Activated T-cell treated with anti-CD3 and anti-CD28 coated beads for 48 hours (primary cell): ENCODE measurements at regions not wholly inside any gene's neighbourhood (a gene's known extent, or its start where the extent isn't known, plus 50 kb on each side); places are given as distances from the start of the nearest gene placed in this dataset.

Experiments used
- DNase-seq: peaks from one replicate; pipeline ENCODE4 v3.0.0-alpha.2; 2020; ENCODE audit warnings: low read depth

DNA sequence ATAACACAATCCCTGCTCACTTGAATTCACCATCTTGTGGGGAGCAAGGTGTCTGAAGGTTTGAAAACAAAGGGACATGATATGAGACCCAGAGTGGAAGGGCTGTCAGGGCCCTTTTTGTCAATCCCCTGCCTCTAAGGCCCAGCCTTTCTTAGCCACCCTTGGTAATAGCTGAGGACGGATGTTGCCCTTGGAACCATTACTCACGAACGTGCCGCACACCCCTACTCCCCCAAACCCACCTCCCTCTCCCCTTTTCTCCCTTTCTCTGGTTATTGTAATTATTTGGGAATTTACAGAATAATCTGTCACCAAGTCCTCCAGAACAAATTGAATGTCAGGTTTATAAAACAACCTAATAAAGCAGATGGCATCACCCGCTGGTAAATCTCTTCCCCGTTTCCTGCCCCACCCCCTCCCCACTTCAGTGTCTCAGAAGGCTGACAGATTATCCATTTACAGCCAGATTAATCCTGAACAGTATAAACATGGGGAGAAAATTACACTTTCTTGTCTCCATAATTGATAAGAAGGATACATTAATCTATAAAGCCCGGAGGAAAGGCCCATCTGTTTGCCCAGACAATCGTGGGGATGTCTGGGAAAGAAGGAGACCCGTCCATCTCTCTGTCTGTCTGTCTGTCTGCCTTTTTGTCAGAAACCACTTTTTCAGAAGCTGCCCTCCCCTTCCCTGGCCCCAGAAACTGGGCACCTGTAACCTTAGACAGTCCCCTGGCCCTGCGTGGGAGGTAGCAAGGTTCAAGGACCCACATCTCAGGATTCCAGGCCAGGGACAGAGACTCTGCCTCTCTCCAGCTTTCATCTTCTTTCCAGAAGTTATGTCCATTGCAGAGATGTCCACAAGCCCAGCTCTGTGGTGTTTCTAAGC lies 60.6 kb upstream of the CD34 start:
- no peak for DNase-seq

DNA sequence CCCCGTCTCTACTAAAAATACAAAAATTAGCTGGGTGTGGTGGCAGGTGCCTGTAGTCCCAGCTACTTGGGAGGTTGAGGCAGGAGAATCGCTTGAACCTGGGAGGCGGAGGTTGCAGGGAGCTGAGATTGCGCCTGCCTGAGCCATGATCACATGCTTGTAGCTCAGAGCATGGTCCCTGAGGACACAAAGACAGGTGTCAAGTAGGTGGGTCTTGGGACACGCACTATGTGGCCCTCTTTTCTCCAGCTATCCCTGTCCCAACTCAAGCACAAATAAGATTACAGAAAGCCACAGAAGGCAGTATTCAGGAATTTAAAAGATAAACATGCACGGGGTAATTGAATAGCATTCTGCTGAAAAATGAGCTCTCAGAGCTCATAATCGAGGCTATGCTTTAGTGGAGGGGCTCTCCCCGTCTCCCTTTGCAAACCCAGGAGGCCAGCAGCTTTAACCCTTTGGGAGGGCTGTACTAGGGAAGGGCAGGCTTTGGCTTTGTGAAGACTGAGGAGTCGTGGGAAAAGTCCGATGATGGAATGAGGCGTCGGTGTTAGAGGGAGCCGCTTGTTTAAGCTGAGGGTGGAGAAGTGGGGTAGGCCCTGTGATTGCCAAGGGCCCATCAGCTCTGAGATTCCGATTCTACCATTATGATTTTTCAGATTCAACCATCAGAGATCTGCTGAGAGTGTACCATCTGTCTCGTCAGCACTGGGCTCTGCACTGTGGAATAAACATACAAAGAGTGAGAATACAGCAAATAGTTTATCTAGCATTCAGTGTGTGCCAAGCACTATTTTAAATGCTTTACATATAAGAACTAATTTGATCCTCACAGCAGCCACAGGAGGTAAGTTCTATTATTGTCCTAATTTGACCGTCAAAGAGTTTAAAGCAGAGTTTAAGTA lies 59.7 kb upstream of the CD34 start:
- DNase-seq, result no peak

DNA sequence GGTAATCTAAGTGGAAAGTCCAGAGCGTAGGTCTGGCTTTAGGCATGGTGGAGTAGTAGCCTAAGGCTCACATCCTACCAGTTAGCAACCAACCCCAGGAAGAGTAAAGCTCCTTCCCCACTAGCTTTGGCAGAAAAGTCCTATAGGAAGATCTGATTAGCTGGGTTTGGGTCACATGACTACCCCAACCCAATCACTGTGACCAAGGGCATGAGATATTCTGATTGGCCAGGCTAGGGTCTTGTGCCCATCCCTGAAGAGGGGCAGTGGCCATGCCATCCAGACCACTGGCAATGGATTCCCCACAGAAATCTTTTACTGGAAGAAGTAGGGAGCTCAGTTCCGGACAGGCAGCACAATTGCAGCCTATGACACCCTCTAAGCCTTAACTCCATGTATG lies 58.6 kb upstream of the CD34 start:
- DNase-seq, result no peak

DNA sequence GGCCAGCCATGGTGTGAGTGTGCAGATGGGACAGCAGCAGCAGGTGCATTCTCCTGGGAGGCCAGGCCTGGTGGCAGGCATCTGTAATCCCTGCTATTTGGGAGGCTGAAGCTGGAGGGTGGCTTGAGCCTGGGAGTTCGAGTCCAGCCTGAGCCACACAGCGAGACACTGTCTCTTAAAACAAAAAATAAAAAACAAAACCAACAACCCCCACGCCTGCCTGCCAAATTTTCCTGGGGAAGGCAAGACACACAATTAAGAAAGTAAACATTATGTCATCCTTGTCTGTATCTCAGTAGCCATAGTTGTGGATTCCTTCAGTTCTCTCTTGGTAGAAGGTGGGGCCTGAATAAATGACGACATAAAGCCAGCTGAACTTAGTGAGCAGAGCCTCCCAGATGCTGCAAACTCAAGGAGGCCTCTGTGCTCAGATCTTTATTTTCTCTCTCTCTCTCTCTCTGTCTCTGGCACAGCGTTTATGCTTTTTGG lies 57.6 kb upstream of the CD34 start:
- DNase-seq, result no peak

DNA sequence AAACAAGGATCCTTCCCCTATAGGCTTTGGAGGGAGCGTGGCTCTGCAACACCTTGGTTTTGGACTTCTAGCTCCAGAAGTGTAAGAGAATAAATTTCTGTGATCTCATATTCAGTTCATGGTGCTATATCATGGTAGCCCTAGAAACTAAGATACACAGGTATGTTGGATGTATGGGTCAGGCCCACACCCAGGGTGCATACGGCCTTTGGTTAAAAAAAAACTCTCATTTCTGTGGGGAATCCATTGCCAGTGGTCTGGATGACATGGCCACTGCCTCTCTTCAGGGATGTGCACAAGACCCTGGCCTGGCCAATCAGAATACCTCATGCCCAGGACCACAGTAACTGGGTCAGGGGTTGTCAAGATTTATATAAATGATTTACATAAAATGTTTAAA lies 56.8 kb upstream of the CD34 start:
- DNase-seq, result no peak

DNA sequence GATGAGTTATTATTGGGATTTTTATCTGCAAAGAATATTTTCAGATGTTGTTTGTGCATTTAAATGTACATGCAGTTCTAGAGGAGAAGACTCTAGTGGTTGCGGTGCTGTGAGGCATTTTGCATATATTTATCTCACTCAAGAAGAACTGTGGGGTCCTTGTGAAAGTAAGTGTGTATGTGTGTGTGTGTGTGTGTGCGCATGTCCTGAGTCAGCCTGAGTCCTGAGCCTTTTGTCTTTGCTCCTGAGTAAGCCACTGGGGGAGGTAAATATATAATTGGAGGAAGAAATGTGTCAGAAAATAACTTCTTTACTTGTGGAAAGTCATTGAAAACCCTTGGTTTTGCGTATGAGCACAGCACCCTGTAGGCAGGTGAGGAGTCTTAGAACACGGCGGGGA lies 55.6 kb upstream of the CD34 start:
- no peak for DNase-seq

DNA sequence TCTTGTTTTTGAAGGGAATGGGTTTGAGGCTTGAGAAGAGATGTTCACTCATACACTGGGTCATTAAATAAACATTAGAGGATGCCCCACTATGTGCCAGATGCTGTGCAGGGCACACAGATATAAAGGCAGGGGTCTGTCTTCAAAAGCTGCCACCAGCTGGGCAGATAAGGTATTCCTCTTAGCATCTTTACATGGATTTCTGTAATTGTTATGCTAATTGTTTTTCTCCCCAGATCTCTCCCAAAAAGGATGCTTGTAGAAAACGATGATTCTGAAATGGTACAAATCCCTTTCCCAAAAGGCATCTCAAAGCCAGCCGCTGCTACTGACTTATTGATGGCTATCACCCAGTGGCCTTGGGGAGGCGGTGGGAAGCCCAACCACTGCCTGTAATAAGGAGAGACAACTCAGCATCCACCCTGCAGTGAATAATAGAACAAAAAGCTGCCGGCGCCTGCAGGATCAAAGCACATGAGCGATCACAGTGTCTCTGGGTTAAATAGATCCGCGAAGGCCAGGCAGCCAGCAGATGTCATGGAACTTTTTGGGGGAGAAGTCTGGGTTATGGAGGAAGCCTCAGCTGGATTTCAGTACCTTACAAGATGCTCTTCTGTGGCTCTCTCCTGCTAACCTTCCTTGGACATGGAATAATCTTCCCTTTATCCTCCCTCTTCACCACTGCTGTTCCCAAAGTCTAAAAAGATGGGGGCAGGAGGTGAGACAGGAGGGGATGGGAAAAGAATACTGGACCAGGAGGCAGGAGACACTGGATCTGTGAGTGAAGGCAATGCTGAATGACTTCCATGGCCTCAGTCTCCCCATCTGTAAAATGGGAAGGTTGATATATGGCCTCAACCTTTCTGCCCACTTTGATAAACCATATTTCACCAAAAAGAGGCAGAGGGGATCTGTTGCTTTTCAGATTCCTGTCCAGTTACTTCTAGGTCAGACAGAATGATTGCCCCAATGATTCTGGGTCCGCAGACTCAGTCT lies 54.8 kb upstream of the CD34 start:
- DNase-seq, result no peak

DNA sequence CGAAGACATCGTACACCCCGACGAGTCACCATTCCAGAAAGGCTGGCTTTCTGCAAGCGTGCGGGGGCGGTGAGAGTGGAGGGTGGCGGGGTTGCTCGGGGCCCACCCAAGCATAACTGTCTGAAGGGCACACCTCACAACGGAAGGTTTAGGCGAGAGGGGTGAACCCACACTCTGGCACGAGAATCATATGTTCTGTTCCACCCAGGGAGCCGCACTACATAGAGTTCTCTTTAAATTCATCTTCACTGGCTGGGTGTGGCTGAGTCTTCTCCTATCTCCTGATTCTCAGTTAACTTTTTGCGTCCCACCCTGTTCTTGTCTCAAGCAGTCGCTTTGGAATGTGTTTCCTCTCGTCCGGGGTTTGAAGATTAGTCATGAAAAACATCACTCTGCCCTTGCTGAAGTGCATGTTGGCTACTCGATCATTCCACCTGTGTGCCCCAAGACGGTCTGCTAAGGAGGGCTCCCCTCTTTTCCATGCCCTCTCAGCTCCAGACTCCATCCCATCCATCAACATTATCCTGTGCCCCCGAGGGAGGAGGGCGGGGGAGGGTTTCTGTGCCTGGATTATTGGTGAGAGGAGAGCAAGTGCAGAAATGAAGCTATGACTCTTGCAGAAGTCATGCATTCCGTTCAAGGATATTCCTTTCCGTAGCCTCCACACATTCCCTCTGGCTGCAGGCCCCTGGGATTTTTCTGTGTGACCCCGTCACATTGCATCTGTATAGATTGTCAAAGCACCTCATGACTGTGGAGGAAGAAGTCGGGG lies 53.5 kb upstream of the CD34 start:
- DNase-seq, result no peak

DNA sequence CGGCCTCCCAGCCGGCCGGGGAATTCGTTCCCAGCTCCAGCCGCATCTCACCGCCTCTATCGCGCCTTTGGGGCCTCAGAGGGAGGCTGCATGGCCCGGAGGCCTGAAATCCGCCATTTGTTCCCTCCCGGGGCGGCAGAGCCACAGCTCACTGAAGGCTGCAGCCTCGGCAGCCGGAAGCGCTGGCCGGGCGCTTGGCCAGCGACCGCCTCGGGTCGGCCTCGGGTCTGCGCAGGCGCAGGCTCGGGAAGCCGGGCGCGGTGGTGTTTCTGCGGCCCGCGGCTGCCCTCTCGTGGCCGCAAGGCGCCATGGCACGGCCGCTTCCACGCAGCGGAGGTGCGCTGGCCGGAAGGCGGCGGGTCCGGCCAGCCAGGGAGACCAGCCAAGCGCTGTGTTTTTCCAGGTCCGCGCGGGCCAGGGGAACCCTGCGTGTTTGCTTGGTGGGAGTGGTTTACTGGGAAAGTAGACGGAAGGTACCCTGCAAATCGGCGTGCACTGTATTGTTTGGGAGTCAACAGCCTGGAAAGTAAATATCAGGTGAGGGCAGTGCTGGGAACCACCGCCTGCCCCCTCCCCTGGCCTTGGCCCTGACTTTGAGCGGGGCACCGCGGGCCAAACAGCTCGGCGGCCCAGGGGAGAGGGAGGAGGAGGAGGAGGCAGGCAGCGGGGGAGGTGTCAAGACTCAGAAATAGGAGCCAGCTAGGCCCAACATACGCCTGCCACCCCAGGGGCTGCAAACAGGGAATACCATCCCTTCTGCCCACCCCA lies 52.7 kb upstream of the CD34 start:
- peak; percentile 83 for DNase-seq

DNA sequence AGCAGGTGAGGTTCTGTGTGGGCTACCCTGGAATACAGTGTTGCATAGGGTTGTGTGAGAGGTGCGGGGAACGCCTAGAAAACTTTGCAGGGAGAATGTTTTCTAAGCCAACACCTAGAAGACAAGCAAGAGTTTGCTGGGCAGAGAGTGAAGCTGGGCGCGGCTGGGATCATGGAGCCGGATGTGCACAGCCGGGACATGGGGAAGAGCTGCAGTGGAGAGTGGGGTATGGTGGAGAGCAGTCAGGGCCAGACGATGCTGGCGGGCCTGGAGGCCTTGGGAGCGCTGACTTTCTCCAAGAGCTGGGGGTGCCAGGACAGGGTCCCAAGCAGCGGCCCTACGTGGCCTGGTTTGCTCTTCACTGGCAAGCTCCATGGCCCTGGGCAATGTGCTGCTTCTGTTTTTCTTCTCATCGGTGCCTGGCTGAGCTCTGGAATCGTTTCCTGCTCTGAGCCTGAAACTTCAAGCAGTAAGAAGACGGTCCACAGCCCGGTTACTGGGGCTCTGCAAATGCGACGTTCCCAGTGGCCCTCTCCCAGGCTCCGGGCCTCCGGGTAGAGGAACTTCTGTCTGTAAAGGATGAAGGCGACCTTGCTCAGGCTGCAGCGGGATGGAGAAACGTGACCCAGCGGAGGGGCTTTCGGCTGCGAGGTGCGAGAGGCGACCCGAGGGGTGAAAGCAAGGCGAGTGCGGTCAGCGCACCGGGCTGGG lies 51.9 kb upstream of the CD34 start:
- no peak for DNase-seq
